OCI-LY3 (cell line): ENCODE measurements at regions not wholly inside any gene's neighbourhood (a gene's known extent, or its start where the extent isn't known, plus 50 kb on each side); places are given as distances from the start of the nearest gene placed in this dataset.

ENCODE experiments used
- H2AFZ ChIP-seq: fragments of 200-600, 300-600 bp; shearing (Covaris generic); 2 replicates; pipeline ENCODE4 v1.6.0; 2014; ENCODE audit warnings: antibody characterized with exemption, low read depth, low read length
- H3K27ac ChIP-seq: fragments of 200-600, 300-600 bp; sonication (generic); 2 replicates; pipeline ENCODE4 v1.5.1; 2014; ENCODE audit warnings: mild to moderate bottlenecking, low read length, moderate library complexity, mixed read lengths
- H3K27me3 ChIP-seq: fragments of 200-600, 300-600 bp; sonication (generic); 2 replicates; pipeline ENCODE4 v1.6.1; 2014; ENCODE audit warnings: low read depth, low read length, mixed read lengths
- H3K36me3 ChIP-seq: fragments of 200-600, 300-600 bp; sonication (generic); replicated peaks from 2 replicates; pipeline ENCODE3; 2014; ENCODE audit warnings: low read depth, low read length, mixed read lengths
- H3K4me1 ChIP-seq: fragments of 300-600, 200-600 bp; sonication (generic); 2 replicates; pipeline ENCODE4 v1.6.1; 2014; ENCODE audit warnings: low read length, mixed read lengths
- H3K4me2 ChIP-seq: fragments of 200-600, 300-600 bp; sonication (generic); 2 replicates; pipeline ENCODE4 v1.6.1; 2014; ENCODE audit warnings: low read length, mixed read lengths
- H3K4me3 ChIP-seq: fragments of 300-600, 200-600 bp; sonication (generic); 2 replicates; pipeline ENCODE4 v1.5.1; 2014; ENCODE audit warnings: antibody characterized with exemption, mild to moderate bottlenecking, low read length, moderate library complexity
- H3K79me2 ChIP-seq: fragments of 300-600, 200-600 bp; shearing (Covaris generic); 2 replicates; pipeline ENCODE4 v1.6.1; 2014; ENCODE audit warnings: mild to moderate bottlenecking, low read length, mixed read lengths
- H3K9ac ChIP-seq: fragments of 300-600, 200-600 bp; shearing (Covaris generic); 2 replicates; pipeline ENCODE4 v1.6.0; 2014; ENCODE audit warnings: mild to moderate bottlenecking, low read length, moderate library complexity
- H3K9me3 ChIP-seq: fragments of 200-600, 300-600 bp; shearing (Covaris generic); 2 replicates; pipeline ENCODE4 v1.6.1; 2014; ENCODE audit warnings: low read length, mixed read lengths; ENCODE audit not compliant: insufficient read depth
- H4K20me1 ChIP-seq: fragments of 200-600, 300-600 bp; sonication (generic); 2 replicates; pipeline ENCODE4 v1.6.1; 2016; ENCODE audit warnings: low read length, mixed read lengths; ENCODE audit not compliant: insufficient read depth
- CTCF ChIP-seq: fragments of 200-600, 300-600 bp; sonication (generic); IDR thresholded peaks from 2 replicates; pipeline ENCODE4 v1.5.1; 2014; ENCODE audit warnings: antibody characterized with exemption, low read length, low read depth
- EZH2phosphoT487 ChIP-seq: fragments of 200-600 bp; shearing (Covaris generic); IDR thresholded peaks from 2 replicates; pipeline ENCODE4 v1.6.1; 2018; ENCODE audit warnings: antibody characterized with exemption, mixed run types, low read depth

- TF ChIP-seq CTCF (no peak), EZH2phosphoT487 (no peak)
- H3K9me3 ChIP-seq, result no peaks in the 10 kb centered on the region
- no peak overlapping the region for H3K9ac ChIP-seq
- no peak overlapping the region for H3K4me2 ChIP-seq
- no peaks in the 10 kb centered on the region for H3K4me1 ChIP-seq
- no peaks in the 10 kb centered on the region for H4K20me1 ChIP-seq
- no peaks in the 10 kb centered on the region for H3K36me3 ChIP-seq
- no peaks in the 10 kb centered on the region for H3K27me3 ChIP-seq
- no peak overlapping the region for H2AFZ ChIP-seq
- no peaks in the 10 kb centered on the region for H3K79me2 ChIP-seq
- H3K4me3 ChIP-seq, result no peak overlapping the region
- H3K27ac ChIP-seq, result no peak overlapping the region
Measured at GRCh38 chr1:113340038-113340437, 50.3 kb upstream of the MAGI3 start.
